ENCODE measurements at regions not wholly inside any gene's neighbourhood (a gene's known extent, or its start where the extent isn't known, plus 50 kb on each side); places are given as distances from the start of the nearest gene placed in this dataset.

DNA sequence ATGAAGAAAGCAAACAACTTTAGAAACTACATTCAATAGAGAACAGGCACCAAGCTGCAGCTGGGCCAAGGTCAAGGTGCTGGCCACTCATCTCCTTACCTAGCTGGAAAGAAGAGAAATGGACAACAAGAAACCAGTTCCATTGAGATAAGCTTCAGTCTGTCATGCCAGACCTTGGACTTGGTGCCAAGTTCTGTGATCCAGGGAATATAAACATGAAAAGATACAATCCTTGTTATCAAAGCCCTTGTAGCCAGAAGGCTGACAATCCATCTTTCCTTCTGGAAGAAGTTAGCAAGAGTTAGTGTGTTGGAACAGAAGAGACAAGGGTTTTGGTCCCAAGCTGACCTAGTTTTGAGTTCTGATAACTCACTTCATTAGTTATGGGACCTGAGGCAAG is 227.5 kb downstream of the ACTL7B start:
- no peak overlapping the region for H3K4me3 ChIP-seq (ENCODE audit: low read depth, low read length)
- H3K36me3 ChIP-seq (ENCODE audit: control insufficient read depth, insufficient read depth, low read length): no peaks in the 10 kb centered on the region
- H3K9me3 ChIP-seq (ENCODE audit: control insufficient read depth, insufficient read depth, low read depth, low read length): no peaks in the 10 kb centered on the region
- no peak overlapping the region for H3K9ac ChIP-seq (ENCODE audit: low read length)
- no peak overlapping the region for H3K27ac ChIP-seq (ENCODE audit: low read depth, low read length)
- no peaks in the 10 kb centered on the region for H3K4me1 ChIP-seq (ENCODE audit: control insufficient read depth, insufficient read depth, low read length)
- no peaks in the 10 kb centered on the region for H3K27me3 ChIP-seq (ENCODE audit: control insufficient read depth, insufficient read depth, low read length)

DNA sequence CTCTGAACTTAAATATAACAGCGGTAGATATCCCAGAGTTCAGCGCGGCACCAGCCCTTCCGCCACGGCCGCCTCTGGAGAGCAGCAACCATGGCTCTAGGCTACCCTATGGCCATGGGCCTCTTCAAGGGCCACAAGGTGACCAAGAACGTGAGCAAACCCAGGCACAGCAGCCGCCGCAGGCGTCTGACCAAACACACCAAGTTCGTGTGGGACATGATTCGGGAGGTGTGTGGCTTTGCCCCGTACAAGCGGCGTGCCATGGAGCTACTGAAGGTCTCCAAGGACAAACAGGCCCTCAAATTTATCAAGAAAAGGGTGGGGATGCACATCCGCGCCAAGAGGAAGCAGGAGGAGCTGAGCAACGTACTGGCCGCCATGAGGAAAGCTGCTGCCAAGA is 229.0 kb downstream of the ACTL7B start:
- no peaks in the 10 kb centered on the region for H3K9me3 ChIP-seq (ENCODE audit: control insufficient read depth, insufficient read depth, low read depth, low read length)
- no peaks in the 10 kb centered on the region for H3K4me1 ChIP-seq (ENCODE audit: control insufficient read depth, insufficient read depth, low read length)
- H3K36me3 ChIP-seq (ENCODE audit: control insufficient read depth, insufficient read depth, low read length): no peaks in the 10 kb centered on the region
- H3K4me3 ChIP-seq (ENCODE audit: low read depth, low read length): no peak overlapping the region
- no peaks in the 10 kb centered on the region for H3K27me3 ChIP-seq (ENCODE audit: control insufficient read depth, insufficient read depth, low read length)
- no peak overlapping the region for H3K27ac ChIP-seq (ENCODE audit: low read depth, low read length)
- H3K9ac ChIP-seq (ENCODE audit: low read length): no peak overlapping the region

DNA sequence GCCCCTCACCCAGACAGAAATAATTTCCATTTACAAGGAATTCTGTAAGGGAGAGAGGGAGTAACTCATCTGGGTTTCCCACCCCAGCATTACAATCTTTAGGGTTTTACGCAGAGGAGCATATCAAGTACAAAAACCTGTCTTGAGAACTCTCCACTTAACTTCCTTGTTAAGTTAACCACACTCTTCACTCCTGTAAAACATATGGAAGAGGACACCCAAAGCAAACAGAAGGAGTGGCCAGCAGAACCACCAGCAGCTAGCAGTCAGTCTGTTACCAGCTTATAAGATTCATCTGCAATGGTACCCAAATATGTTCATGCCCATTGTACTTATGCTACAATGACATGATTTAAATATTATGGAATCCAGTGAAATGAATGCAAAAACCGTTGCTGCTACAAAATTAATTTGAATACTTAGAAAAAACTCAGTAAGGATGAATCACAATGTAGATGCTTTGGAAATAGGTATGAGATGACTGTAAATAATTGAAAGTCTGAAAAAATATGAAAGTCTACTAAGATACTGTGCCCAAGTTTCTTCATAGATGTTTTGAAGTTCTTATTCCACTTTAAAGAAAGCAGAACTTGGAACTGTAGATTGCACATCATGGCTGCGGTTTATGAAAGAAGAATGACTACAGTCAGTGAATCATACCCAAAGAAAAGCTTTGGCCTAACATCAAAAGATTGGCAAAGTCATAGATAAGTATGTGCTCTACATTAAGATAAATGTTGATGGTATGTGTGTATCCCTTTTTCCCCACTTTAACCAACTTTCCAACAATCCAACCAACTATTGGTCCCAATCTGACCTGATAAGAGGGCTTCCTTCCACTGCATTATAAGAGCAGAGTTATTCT is 233.6 kb downstream of the ACTL7B start:
- no peak overlapping the region for H3K27ac ChIP-seq (ENCODE audit: low read depth, low read length)
- no peaks in the 10 kb centered on the region for H3K9me3 ChIP-seq (ENCODE audit: control insufficient read depth, insufficient read depth, low read depth, low read length)
- H3K9ac ChIP-seq (ENCODE audit: low read length): no peak overlapping the region

DNA sequence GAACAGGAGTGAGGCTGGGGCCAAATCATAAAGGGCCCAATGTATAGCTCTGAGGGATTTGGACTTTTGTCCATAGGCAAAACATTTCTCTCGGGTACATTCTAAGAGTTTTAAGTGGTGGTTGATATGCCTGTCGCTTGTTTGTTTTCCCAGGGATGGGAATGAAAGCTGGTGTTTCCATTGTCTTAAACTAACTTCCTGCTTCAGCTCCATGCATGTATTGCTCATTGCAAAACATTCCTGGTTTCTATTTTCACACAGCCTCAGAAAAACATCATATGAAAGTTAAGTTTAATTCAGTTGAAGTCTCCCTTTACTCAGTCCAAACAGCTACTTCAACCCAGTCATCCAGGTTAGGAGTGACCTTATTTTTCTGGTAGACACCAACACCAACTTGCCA is 235.0 kb downstream of the ACTL7B start:
- Histone ChIP-seq H3K4me1 (ENCODE audit: control insufficient read depth, insufficient read depth, low read length) (no peaks in the 10 kb centered on the region), H3K36me3 (ENCODE audit: control insufficient read depth, insufficient read depth, low read length) (no peaks in the 10 kb centered on the region), H3K9ac (ENCODE audit: low read length) (no peak overlapping the region), H3K27ac (ENCODE audit: low read depth, low read length) (no peak overlapping the region), H3K27me3 (ENCODE audit: control insufficient read depth, insufficient read depth, low read length) (no peaks in the 10 kb centered on the region), H3K4me3 (ENCODE audit: low read depth, low read length) (no peak overlapping the region), H3K9me3 (ENCODE audit: control insufficient read depth, insufficient read depth, low read depth, low read length) (no peaks in the 10 kb centered on the region)

More for the DNA sequence above, 233.6 kb downstream of the ACTL7B start:
- no peaks in the 10 kb centered on the region for H3K36me3 ChIP-seq (ENCODE audit: control insufficient read depth, insufficient read depth, low read length)
- H3K4me1 ChIP-seq (ENCODE audit: control insufficient read depth, insufficient read depth, low read length): no peaks in the 10 kb centered on the region
- H3K4me3 ChIP-seq (ENCODE audit: low read depth, low read length): no peak overlapping the region
- H3K27me3 ChIP-seq (ENCODE audit: control insufficient read depth, insufficient read depth, low read length): no peaks in the 10 kb centered on the region

DNA sequence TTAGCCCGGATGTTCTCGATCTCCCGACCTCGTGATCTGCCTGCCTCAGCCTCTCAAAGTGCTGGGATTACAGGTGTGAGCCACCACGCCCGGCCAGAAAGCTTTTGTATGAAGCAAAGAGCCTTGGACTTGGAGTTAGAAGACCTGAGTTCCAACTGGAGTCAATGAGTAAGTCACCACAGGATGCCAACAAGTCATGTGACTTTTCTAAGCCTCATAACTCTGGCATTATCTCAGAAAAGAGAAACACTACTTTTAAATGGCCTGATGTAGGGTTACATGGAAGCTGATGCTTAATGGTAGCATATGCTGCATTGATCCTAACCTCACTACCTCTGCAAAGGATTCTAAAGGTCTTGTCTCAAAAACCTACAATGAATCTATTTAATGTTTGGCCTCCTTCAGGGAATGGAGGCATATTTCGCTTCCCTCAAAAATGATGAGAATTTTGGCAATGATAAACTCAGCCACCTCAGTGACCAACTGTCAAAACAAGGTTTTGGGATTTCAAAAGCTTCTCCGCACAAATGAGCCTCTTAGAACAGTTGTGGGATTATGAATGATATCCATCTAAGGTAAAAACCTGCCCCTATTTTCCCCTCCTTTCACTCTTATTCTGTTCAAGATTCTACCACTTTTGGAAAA is 236.8 kb downstream of the ACTL7B start:
- no peak overlapping the region for H3K4me3 ChIP-seq (ENCODE audit: low read depth, low read length)

DNA sequence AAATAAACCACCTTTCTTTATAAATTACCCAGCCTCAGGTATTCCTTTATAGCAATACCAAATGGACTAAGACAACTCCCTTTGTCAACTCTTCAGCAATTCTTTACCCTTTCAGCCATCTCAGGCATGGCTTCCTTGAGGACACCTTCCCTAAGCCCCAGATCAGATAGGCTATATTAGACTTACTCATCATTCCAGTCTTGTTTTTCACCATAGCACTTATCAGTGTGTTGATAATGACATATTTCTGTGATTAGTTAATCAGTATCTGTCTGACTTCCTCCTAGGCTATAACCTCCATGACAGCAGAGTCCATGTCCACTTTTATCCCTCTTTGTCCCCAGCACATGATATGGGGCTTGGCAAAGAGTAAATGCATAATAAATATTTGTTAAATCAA is 238.1 kb downstream of the ACTL7B start:
- H3K9ac ChIP-seq (ENCODE audit: low read length): no peak overlapping the region
- H3K4me3 ChIP-seq (ENCODE audit: low read depth, low read length): no peak overlapping the region
- no peaks in the 10 kb centered on the region for H3K27me3 ChIP-seq (ENCODE audit: control insufficient read depth, insufficient read depth, low read length)
- H3K36me3 ChIP-seq (ENCODE audit: control insufficient read depth, insufficient read depth, low read length): no peaks in the 10 kb centered on the region
- H3K27ac ChIP-seq (ENCODE audit: low read depth, low read length): no peak overlapping the region
- no peaks in the 10 kb centered on the region for H3K4me1 ChIP-seq (ENCODE audit: control insufficient read depth, insufficient read depth, low read length)
- H3K9me3 ChIP-seq (ENCODE audit: control insufficient read depth, insufficient read depth, low read depth, low read length): no peaks in the 10 kb centered on the region

More for the DNA sequence above, 236.8 kb downstream of the ACTL7B start:
- Histone ChIP-seq H3K27ac (ENCODE audit: low read depth, low read length) (no peak overlapping the region), H3K4me1 (ENCODE audit: control insufficient read depth, insufficient read depth, low read length) (no peaks in the 10 kb centered on the region), H3K9me3 (ENCODE audit: control insufficient read depth, insufficient read depth, low read depth, low read length) (no peaks in the 10 kb centered on the region), H3K36me3 (ENCODE audit: control insufficient read depth, insufficient read depth, low read length) (no peaks in the 10 kb centered on the region), H3K9ac (ENCODE audit: low read length) (no peak overlapping the region), H3K27me3 (ENCODE audit: control insufficient read depth, insufficient read depth, low read length) (no peaks in the 10 kb centered on the region)

DNA sequence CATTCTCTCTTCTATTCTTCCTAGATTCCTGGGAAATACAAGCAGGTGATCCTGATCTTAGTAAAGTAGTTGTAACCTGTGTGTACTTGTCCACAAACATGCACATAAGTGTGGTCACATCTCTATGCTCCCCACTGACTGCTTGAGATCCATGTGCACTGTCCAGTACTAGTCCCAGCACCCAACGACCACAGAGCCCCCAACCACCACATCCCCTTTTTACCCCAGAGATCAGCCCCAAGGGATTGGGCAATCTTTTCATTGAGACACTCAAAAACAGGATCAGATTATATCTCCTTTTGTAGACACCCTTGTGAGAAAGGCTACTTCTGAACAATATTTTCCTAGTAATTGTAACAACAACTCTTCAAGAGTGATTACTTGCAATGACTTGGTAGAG is 240.6 kb downstream of the ACTL7B start:
- Histone ChIP-seq H3K4me1 (ENCODE audit: control insufficient read depth, insufficient read depth, low read length) (no peaks in the 10 kb centered on the region), H3K9me3 (ENCODE audit: control insufficient read depth, insufficient read depth, low read depth, low read length) (no peaks in the 10 kb centered on the region), H3K27ac (ENCODE audit: low read depth, low read length) (no peak overlapping the region), H3K36me3 (ENCODE audit: control insufficient read depth, insufficient read depth, low read length) (no peaks in the 10 kb centered on the region), H3K27me3 (ENCODE audit: control insufficient read depth, insufficient read depth, low read length) (no peaks in the 10 kb centered on the region), H3K9ac (ENCODE audit: low read length) (no peak overlapping the region), H3K4me3 (ENCODE audit: low read depth, low read length) (no peak overlapping the region)

DNA sequence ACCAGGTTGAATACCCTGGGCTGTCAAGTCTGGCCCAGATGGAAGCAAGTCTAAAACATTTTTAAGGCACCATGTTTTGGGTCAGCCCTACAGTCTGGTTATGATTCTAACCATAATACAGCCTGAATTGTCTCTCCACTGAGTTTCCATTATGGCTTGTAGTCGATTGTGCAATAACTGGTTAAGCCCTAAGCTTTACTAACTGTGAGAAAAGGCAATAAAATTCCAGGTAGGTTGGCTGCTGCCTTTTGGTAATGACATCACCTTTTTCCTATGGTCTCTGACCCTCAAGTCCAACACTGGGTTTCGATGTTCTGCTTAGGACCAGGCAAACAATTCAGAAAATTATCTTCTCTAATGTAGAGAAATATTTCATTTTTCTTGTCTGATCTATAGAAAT is 243.3 kb downstream of the ACTL7B start:
- no peak overlapping the region for H3K27ac ChIP-seq (ENCODE audit: low read depth, low read length)
- no peak overlapping the region for H3K9ac ChIP-seq (ENCODE audit: low read length)
- H3K9me3 ChIP-seq (ENCODE audit: control insufficient read depth, insufficient read depth, low read depth, low read length): no peaks in the 10 kb centered on the region
- H3K4me3 ChIP-seq (ENCODE audit: low read depth, low read length): no peak overlapping the region
- H3K36me3 ChIP-seq (ENCODE audit: control insufficient read depth, insufficient read depth, low read length): no peaks in the 10 kb centered on the region
- no peaks in the 10 kb centered on the region for H3K27me3 ChIP-seq (ENCODE audit: control insufficient read depth, insufficient read depth, low read length)
- no peaks in the 10 kb centered on the region for H3K4me1 ChIP-seq (ENCODE audit: control insufficient read depth, insufficient read depth, low read length)

DNA sequence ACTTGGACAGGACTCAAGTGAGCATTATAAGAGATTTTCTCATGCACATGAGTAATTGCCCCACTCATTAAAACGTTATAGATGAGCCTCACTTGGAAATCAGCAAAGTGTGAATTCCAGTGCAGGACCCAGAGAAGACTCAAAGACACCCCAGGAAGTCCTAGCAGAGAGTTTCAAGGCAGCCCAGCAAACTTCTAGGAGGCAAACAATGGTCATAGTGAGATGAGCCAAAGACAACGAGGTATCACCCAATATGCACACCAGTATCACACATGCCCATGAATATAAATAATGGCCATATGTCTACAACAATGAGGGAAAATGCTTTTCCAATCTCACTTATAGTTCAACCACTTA is 245.9 kb downstream of the ACTL7B start:
- no peak overlapping the region for H3K9ac ChIP-seq (ENCODE audit: low read length)

DNA sequence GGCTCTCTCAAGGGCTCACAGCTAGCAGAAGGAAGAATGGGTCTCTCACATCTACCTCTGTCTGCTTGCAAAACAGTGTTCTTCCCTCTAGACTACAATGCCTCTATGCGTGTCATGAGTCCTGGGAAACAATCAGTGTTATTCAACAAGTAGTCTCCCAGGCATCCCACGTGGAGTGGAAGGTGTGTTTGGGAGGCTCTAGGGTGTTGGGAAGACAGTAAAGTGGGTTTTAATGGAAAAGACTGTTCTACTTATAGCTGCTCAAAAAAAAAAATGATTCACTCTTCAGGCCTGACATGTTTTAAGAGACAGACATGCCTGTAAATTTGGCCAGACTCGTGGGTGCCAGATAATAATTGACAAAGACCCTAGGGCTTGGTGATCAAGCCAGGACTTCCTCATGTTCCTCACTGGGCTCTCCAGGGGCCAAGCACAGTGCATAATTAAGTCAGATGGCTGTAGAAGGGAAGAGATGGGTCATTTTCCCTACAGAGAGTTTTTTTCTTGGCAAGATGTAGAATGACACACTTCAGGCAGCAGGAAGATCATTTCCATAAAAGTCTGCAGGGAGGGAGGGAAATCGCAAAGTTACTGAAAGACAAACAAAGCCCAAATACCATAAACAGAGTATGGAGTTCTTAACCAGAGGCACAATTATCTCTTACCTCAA is 246.4 kb downstream of the ACTL7B start:
- H3K4me3 ChIP-seq (ENCODE audit: low read depth, low read length): no peak overlapping the region
- no peaks in the 10 kb centered on the region for H3K9me3 ChIP-seq (ENCODE audit: control insufficient read depth, insufficient read depth, low read depth, low read length)
- no peaks in the 10 kb centered on the region for H3K4me1 ChIP-seq (ENCODE audit: control insufficient read depth, insufficient read depth, low read length)
- H3K27ac ChIP-seq (ENCODE audit: low read depth, low read length): no peak overlapping the region
- H3K36me3 ChIP-seq (ENCODE audit: control insufficient read depth, insufficient read depth, low read length): no peaks in the 10 kb centered on the region
- no peak overlapping the region for H3K9ac ChIP-seq (ENCODE audit: low read length)
- no peaks in the 10 kb centered on the region for H3K27me3 ChIP-seq (ENCODE audit: control insufficient read depth, insufficient read depth, low read length)

More for the DNA sequence above, 245.9 kb downstream of the ACTL7B start:
- H3K36me3 ChIP-seq (ENCODE audit: control insufficient read depth, insufficient read depth, low read length): no peaks in the 10 kb centered on the region
- no peaks in the 10 kb centered on the region for H3K4me1 ChIP-seq (ENCODE audit: control insufficient read depth, insufficient read depth, low read length)
- no peaks in the 10 kb centered on the region for H3K27me3 ChIP-seq (ENCODE audit: control insufficient read depth, insufficient read depth, low read length)
- H3K4me3 ChIP-seq (ENCODE audit: low read depth, low read length): no peak overlapping the region
- H3K9me3 ChIP-seq (ENCODE audit: control insufficient read depth, insufficient read depth, low read depth, low read length): no peaks in the 10 kb centered on the region
- no peak overlapping the region for H3K27ac ChIP-seq (ENCODE audit: low read depth, low read length)

DNA sequence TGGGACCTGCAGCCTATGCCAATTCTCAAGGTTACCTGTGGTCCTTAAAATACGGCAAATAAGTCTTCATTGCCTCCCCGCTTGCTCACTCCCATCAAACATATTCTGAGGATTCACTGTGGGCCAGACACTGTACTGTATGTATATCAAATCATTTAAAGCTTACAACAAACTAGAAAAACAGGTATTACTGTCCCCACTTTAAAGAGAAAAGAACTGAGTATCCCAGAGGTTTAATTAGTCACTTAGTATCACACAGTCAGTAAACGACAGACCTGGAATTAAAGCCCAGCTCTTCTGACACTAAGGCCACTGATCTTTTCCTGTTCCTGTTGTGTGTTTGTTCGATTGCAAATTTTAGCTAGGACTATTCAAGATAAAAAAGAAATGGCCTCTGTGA is 248.2 kb downstream of the ACTL7B start:
- H3K9ac ChIP-seq (ENCODE audit: low read length): no peak overlapping the region
- H3K27ac ChIP-seq (ENCODE audit: low read depth, low read length): no peak overlapping the region
- no peaks in the 10 kb centered on the region for H3K4me1 ChIP-seq (ENCODE audit: control insufficient read depth, insufficient read depth, low read length)
- no peaks in the 10 kb centered on the region for H3K27me3 ChIP-seq (ENCODE audit: control insufficient read depth, insufficient read depth, low read length)
- no peaks in the 10 kb centered on the region for H3K36me3 ChIP-seq (ENCODE audit: control insufficient read depth, insufficient read depth, low read length)
- H3K9me3 ChIP-seq (ENCODE audit: control insufficient read depth, insufficient read depth, low read depth, low read length): no peaks in the 10 kb centered on the region
- H3K4me3 ChIP-seq (ENCODE audit: low read depth, low read length): no peak overlapping the region

Measured in HUES6 (cell line).